Keratinocyte (primary cell): ENCODE measurements at regions not wholly inside any gene's neighbourhood (a gene's known extent, or its start where the extent isn't known, plus 50 kb on each side); places are given as distances from the start of the nearest gene placed in this dataset.

Experiments
- DNase-seq: peaks from one replicate; pipeline ENCODE4 v3.0.0-alpha.2; 2011; ENCODE audit warnings: low read depth, missing footprints, low spot score
- FAIRE-seq: peaks from 2 replicates; lab custom pipeline; 2011; peaks lifted over from hg19 to GRCh38; lab: Jason Lieb, UNC
- H2AFZ ChIP-seq: 2 replicates; pipeline ENCODE4 v1.6.0; 2012; ENCODE audit warnings: low read length, control low read depth, inconsistent platforms; ENCODE audit not compliant: control insufficient read depth
- H3K27ac ChIP-seq: 2 replicates; pipeline ENCODE4 v1.5.1; 2011; ENCODE audit warnings: low read length; ENCODE audit not compliant: control insufficient read depth, insufficient read depth
- H3K27me3 ChIP-seq: 3 replicates; pipeline ENCODE4 v1.6.0; 2011; ENCODE audit warnings: low read length; ENCODE audit not compliant: control insufficient read depth, insufficient read depth; ENCODE audit errors: extremely low read depth
- H3K36me3 ChIP-seq, 2 experiments: 2 replicates in 1 of 2; 3 replicates in 1 of 2; pipeline ENCODE4 v1.5.1; 2011; ENCODE audit warnings: low read length in 2 of 2, mild to moderate bottlenecking in 1 of 2; ENCODE audit not compliant: control insufficient read depth in 2 of 2, insufficient read depth in 2 of 2; ENCODE audit errors: extremely low read depth in 1 of 2
- H3K4me1 ChIP-seq: 3 replicates; pipeline ENCODE4 v1.5.1; 2011; ENCODE audit warnings: low read length; ENCODE audit not compliant: control insufficient read depth, insufficient read depth; ENCODE audit errors: extremely low read depth
- H3K4me2 ChIP-seq: 3 replicates; pipeline ENCODE4 v1.6.0; 2011; ENCODE audit warnings: low read depth, low read length; ENCODE audit not compliant: control insufficient read depth, insufficient read depth; ENCODE audit errors: extremely low read depth
- H3K4me3 ChIP-seq, 3 experiments: fragments of 200-600 bp in 1 of 3; sonication (generic) in 1 of 3; 2 replicates in 2 of 3; 3 replicates in 1 of 3; pipeline ENCODE4 v1.5.1; 2011 to 2016; ENCODE audit warnings: low read length in 3 of 3, mild to moderate bottlenecking in 3 of 3, control low read depth in 2 of 3, inconsistent platforms in 1 of 3, low read depth in 1 of 3, mixed read lengths in 1 of 3, mixed run types in 1 of 3, moderate library complexity in 1 of 3; ENCODE audit not compliant: control insufficient read depth in 2 of 3, insufficient read depth in 2 of 3; ENCODE audit errors: extremely low read depth in 1 of 3
- H3K79me2 ChIP-seq: 2 replicates; pipeline ENCODE4 v1.6.0; 2012; ENCODE audit warnings: low read length; ENCODE audit not compliant: control insufficient read depth, insufficient read depth
- H3K9ac ChIP-seq: 3 replicates; pipeline ENCODE4 v1.6.0; 2011; ENCODE audit warnings: low read length; ENCODE audit not compliant: control insufficient read depth, insufficient read depth; ENCODE audit errors: extremely low read depth
- H3K9me1 ChIP-seq: 3 replicates; pipeline ENCODE4 v1.6.0; 2011; ENCODE audit warnings: low read length; ENCODE audit not compliant: control insufficient read depth, insufficient read depth; ENCODE audit errors: extremely low read depth
- H3K9me3 ChIP-seq: 2 replicates; pipeline ENCODE4 v1.5.1; 2012; ENCODE audit warnings: low read depth, low read length; ENCODE audit not compliant: control insufficient read depth
- H4K20me1 ChIP-seq: 3 replicates; pipeline ENCODE4 v1.6.0; 2011; ENCODE audit warnings: low read length; ENCODE audit not compliant: control insufficient read depth, insufficient read depth; ENCODE audit errors: extremely low read depth
- EZH2 ChIP-seq: IDR thresholded peaks from one replicate; pipeline ENCODE4 v1.6.1; 2012; ENCODE audit warnings: inconsistent platforms, mild to moderate bottlenecking, low read length, moderate library complexity
- dilution Hi-C: fragments of 300-500 bp; cut with MboI; formaldehyde crosslinking; loops from one replicate; pipeline ENCODE4 v1.7.0; 2020; ENCODE audit warnings: low sequenced_read_pairs; ENCODE audit not compliant: extremely low pct_ligation_motif_present
- TF ChIP-seq, protein P1 (sequence below), 3 experiments: IDR thresholded peaks in 1 of 3; conservative IDR thresholded peaks in 1 of 3; optimal IDR thresholded peaks in 1 of 3; 2 replicates in 2 of 3; 3 replicates in 1 of 3; pipeline versions ENCODE3 to v1.5.1; 2011; ENCODE audit warnings: low read length in 3 of 3, mild to moderate bottlenecking in 3 of 3, moderate library complexity in 2 of 3, control low read depth in 1 of 3, inconsistent platforms in 1 of 3; ENCODE audit not compliant: insufficient read depth in 2 of 3; ENCODE audit errors: extremely low read depth in 1 of 3

DNA sequence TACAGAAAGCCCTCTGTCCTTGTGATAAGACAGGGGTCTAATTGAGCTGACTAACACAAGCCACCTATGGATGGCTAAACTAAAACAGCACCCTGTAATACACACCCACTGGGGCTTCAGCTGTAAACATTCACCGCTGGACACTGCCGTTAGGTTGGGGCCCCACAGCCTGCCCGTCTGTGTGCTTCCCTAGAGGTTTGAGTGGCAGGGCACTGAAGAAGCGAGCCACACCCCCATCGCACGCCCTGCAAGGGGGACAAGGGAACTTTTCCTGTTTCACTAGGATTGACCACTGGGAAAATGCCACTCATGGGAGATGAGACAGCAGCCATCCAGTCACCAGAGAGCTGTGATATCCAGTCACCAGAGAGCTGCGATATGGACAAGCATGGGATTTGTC, 335.7 kb upstream of the CFAP20DC start:
- no peaks in the 10 kb centered on the region for H3K27me3 ChIP-seq
- H3K27ac ChIP-seq, result no peak overlapping the region
- no peaks in the 10 kb centered on the region for H3K79me2 ChIP-seq
- H3K9me1 ChIP-seq, result no peaks in the 10 kb centered on the region
- no peak overlapping the region for H3K4me3 ChIP-seq
- H3K4me1 ChIP-seq, result peaks cover 9% of the 10 kb centered on the region
- dilution Hi-C loops, result no loop called here
- DNase-seq, result no peak
- H4K20me1 ChIP-seq, result no peaks in the 10 kb centered on the region
- no peak for FAIRE-seq
- no peak overlapping the region for H2AFZ ChIP-seq
- no peak overlapping the region for H3K9ac ChIP-seq
- H3K4me2 ChIP-seq, result no peak overlapping the region
- no peaks in the 10 kb centered on the region for H3K9me3 ChIP-seq
- no peaks in the 10 kb centered on the region for H3K36me3 ChIP-seq
- no peak for TF ChIP-seq EZH2
- TF ChIP-seq, protein P1, sequence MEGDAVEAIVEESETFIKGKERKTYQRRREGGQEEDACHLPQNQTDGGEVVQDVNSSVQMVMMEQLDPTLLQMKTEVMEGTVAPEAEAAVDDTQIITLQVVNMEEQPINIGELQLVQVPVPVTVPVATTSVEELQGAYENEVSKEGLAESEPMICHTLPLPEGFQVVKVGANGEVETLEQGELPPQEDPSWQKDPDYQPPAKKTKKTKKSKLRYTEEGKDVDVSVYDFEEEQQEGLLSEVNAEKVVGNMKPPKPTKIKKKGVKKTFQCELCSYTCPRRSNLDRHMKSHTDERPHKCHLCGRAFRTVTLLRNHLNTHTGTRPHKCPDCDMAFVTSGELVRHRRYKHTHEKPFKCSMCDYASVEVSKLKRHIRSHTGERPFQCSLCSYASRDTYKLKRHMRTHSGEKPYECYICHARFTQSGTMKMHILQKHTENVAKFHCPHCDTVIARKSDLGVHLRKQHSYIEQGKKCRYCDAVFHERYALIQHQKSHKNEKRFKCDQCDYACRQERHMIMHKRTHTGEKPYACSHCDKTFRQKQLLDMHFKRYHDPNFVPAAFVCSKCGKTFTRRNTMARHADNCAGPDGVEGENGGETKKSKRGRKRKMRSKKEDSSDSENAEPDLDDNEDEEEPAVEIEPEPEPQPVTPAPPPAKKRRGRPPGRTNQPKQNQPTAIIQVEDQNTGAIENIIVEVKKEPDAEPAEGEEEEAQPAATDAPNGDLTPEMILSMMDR (optimal IDR thresholded peaks at IDR 0.05 in 1 of 3, IDR thresholded peaks at IDR 0.05 in 1 of 3, conservative IDR thresholded peaks at IDR 0.05 in 1 of 3; ENCODE audit: extremely low read depth in 1 of 3, insufficient read depth in 2 of 3, low read length in 3 of 3), result no peak

DNA sequence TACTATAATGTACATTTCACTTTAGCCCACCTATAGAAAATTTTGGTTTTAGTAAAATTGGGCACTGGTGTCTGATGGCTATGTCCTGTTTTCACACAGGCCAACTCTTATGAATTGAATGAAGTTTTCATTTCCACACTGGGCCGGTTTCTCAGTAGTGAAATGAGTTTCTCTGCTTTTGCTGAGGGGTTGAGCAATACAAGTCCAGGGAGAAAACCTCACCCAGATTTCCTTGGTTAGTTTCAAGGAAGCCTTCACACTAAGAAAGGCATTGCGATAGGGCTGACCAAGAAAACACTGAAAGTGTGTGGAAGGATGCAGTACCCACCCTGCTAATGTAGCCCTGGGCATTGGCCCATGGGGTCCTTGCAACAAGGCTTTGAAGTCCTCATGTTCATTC, 331.5 kb upstream of the CFAP20DC start:
- TF ChIP-seq, protein P1 (optimal IDR thresholded peaks at IDR 0.05 in 1 of 3, IDR thresholded peaks at IDR 0.05 in 1 of 3, conservative IDR thresholded peaks at IDR 0.05 in 1 of 3; ENCODE audit: extremely low read depth in 1 of 3, insufficient read depth in 2 of 3, low read length in 3 of 3), result no peak
- Histone ChIP-seq H2AFZ (no peak overlapping the region), H3K27me3 (no peaks in the 10 kb centered on the region), H3K9me3 (no peaks in the 10 kb centered on the region), H3K36me3 (no peaks in the 10 kb centered on the region), H3K27ac (no peak overlapping the region), H3K9ac (no peak overlapping the region), H3K4me3 (no peak overlapping the region), H3K9me1 (no peaks in the 10 kb centered on the region), H4K20me1 (no peaks in the 10 kb centered on the region), H3K4me1 (no peaks in the 10 kb centered on the region), H3K4me2 (no peak overlapping the region), H3K79me2 (no peaks in the 10 kb centered on the region)
- FAIRE-seq (no peak), DNase-seq (no peak)
- dilution Hi-C loops, result no loop called here
